Kidney capillary endothelial cell (primary cell): ENCODE measurements at regions not wholly inside any gene's neighbourhood (a gene's known extent, or its start where the extent isn't known, plus 50 kb on each side); places are given as distances from the start of the nearest gene placed in this dataset.

Experiments used
- DNase-seq: peaks from one replicate; pipeline ENCODE4 v3.0.0-alpha.2; 2018; ENCODE audit warnings: low spot score

DNA sequence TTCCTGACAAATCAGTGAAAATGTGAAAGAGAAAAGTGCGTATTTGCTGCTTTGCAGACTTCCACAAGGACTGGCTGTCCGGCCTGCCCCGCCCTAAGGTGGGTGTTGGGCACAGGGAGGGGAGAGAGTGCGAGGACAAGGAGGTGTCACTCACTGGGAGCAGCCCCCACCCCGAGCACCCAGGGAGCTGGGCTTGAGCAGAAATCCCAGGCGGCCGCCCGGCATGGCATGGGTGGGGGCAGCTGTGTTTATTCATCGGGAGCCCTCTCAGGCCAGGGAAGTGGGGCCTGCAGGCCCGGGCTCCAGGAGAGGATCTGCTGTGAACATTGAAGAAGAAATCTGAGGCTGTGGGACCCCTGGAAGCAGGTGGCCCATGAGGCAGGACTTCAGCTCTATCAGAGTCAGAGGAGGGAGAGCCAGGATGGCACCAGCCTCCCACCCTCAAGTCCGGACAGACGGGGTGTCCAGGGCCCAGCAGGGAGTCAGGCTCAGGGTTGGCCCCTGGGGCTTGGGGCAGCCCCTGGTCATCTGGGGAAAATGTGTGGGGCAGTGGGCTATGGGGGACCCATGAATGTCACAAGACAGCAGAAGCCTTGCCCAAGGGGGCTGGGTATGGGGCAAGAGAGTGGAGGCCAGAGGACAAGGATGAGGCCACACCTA is 164.4 kb upstream of the PPP2R2D start:
- no peak for DNase-seq

DNA sequence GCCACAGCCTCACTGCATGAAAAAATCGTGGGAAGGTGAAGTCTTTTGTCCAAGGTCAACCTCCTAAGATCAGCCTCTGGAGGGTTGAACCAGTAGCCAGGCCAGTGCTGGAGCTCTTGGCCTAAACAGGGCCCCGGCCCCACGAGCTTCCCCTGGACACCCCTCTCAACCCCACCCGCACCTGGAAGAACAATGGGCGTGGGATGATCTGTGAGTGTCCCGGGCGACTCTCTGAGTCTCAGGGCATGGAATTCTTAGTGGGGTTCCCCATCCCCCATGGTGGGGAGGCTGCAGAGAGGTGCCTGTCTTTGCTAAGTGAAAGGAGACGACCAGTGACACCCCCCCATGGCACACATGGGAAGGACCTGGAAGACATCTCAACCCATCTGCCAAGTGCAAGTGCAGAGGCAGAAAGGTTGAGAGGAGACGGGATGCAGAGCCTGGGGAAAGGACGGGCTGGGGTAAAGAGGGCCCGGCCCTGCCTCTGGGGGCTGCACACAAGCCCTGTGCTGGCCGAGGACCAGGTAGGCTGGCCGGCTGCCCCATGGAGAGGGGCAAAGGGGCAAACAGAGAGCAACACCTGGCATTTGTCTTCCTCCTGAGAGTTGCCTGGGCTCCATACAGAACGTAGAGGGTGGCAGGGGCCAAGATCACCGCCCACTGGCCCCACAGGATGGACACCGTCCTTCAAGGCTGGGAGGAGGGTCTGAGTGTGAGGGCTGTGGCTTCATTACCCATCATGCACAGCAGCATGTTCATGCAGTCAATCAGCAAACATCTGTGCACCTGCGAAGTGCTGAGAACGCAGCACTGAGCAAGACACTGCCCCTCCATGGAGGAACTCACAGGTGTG is 163.0 kb upstream of the PPP2R2D start:
- DNase-seq, result no peak

DNA sequence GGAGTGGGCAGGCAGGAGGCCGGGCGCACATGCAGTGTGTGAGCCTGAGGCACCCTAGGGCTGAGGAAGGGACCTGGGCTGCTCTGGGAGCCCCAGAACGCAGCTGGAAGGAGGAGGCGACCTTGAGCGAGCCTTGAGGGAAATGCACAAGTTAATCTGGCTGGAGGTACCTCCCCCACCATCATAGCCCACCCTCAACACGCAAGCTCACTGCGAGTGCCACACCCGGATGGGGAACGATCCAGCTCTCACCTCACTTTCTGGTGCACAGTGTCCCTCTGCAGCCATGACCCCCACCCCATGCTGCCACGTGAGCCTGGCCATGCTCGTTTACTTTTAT is 162.4 kb upstream of the PPP2R2D start:
- no peak for DNase-seq

- DNase-seq, result no peak
These were observed 161.6 kb upstream of the PPP2R2D start for GRCh38 chr10:131739206-131739605.

- DNase-seq, result no peak
These were observed 158.3 kb upstream of the PPP2R2D start for GRCh38 chr10:131742500-131742951.

- DNase-seq, result no peak
These were observed 157.3 kb upstream of the PPP2R2D start for GRCh38 chr10:131743190-131744151.

- DNase-seq, result no peak
These were observed 156.5 kb upstream of the PPP2R2D start for GRCh38 chr10:131744346-131744745.

GRCh38 chr10:131745591-131745990 is 155.2 kb upstream of the PPP2R2D start:
- DNase-seq, result no peak

GRCh38 chr10:131746241-131746711 is 154.5 kb upstream of the PPP2R2D start:
- DNase-seq, result no peak

- no peak for DNase-seq
These were observed 154.0 kb upstream of the PPP2R2D start for GRCh38 chr10:131746785-131747184.

DNA sequence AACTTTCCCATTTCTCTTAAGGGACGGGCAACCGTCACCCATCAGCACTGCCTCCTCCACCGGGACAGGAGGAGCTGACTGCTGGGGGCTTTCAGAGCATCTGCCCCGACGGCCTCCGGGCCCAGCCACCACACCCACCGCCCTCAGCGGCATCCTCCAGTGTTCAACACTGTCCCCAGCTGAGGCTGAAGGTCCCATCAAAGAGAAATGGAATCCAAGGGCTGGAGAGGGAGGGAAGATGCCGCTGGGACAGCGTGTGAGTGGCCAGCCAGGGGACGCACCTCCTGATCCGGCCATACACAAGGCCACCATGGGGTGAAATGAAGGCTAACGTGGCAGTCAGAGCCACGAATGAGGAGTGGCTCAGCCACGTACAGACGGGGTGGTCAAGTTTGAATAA is 153.6 kb upstream of the PPP2R2D start:
- no peak for DNase-seq

GRCh38 chr10:131747791-131748190 is 153.0 kb upstream of the PPP2R2D start:
- no peak for DNase-seq

- no peak for DNase-seq
These were observed 152.6 kb upstream of the PPP2R2D start for GRCh38 chr10:131748191-131748590.

- no peak for DNase-seq
These were observed 151.7 kb upstream of the PPP2R2D start for GRCh38 chr10:131748831-131749766.

DNA sequence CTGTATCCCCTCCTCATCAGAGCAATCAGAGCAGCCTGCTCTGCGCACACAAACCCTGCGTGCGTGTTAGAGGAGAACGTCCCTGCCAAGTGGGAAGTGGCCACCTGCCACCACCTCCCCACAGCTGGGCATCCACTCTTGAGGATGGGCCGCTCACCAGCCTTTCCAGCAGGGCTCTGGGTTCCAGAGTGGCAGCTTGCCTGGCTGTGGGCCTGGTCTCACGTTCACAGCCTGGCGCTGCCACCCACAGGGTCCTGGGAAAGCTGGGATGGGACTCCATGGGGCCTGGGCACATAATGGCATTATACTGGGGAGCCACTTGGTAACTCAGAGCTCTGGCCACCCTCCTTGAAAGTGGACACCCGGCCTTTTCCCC is 151.1 kb upstream of the PPP2R2D start:
- no peak for DNase-seq

DNA sequence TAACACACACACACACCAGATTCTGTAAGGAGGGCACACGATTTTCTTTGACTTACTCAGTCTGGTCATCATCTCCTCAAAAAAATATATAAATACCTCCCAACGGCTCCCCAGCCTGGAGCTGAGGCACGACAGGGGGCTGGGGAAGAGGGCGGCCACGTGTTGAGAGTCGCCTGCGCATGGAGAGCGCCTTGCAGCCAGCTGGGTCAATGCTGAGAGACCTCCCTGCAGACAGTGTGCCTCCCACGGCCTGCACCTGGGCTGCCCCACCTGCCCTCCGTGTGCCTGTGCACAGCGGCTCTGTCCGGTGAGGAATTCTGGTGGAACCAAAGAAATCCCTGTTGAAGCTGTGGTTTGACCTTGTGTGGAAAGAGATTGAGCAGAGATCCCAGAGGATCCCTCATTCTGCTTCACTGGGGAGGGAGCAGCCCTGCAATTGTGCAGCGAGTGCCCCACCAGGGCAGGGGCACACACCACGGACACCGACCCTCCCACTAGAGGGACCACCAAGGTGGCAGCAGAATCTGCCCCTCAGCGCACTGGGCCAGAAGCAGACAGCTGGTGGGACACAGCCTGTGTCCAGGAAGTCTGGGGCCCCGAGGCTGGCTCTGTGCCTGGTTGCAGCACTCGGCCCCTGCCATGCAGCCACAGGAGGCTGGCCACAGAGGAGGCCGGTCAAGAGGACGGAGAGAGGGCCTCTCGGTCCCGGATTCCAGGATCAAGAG is 150.5 kb upstream of the PPP2R2D start:
- DNase-seq, result no peak

- DNase-seq, result no peak
These were observed 149.6 kb upstream of the PPP2R2D start for GRCh38 chr10:131750973-131751826.

- no peak for DNase-seq
These were observed 148.7 kb upstream of the PPP2R2D start for GRCh38 chr10:131751827-131752775.
